IPS-18a (cell line): ENCODE measurements at regions not wholly inside any gene's neighbourhood (a gene's known extent, or its start where the extent isn't known, plus 50 kb on each side); places are given as distances from the start of the nearest gene placed in this dataset.

ENCODE experiments used
- H3K27ac ChIP-seq: one replicate; pipeline ENCODE4 v1.5.1; 2013; ENCODE audit warnings: low read length
- H3K27me3 ChIP-seq: one replicate; pipeline ENCODE4 v1.6.1; 2013; ENCODE audit warnings: mild to moderate bottlenecking, low read length; ENCODE audit not compliant: control insufficient read depth, insufficient read depth
- H3K36me3 ChIP-seq: one replicate; pipeline ENCODE4 v1.6.1; 2013; ENCODE audit warnings: low read depth, low read length; ENCODE audit not compliant: control insufficient read depth
- H3K4me1 ChIP-seq: one replicate; pipeline ENCODE4 v1.6.1; 2013; ENCODE audit warnings: low read depth, low read length; ENCODE audit not compliant: control insufficient read depth
- H3K4me3 ChIP-seq: one replicate; pipeline ENCODE4 v1.5.1; 2013; ENCODE audit warnings: low read length
- H3K9ac ChIP-seq: one replicate; pipeline ENCODE4 v1.6.1; 2013; ENCODE audit warnings: mild to moderate bottlenecking, low read length, moderate library complexity
- H3K9me3 ChIP-seq: one replicate; pipeline ENCODE4 v1.6.1; 2013; ENCODE audit warnings: low read depth, low read length; ENCODE audit not compliant: control insufficient read depth

DNA sequence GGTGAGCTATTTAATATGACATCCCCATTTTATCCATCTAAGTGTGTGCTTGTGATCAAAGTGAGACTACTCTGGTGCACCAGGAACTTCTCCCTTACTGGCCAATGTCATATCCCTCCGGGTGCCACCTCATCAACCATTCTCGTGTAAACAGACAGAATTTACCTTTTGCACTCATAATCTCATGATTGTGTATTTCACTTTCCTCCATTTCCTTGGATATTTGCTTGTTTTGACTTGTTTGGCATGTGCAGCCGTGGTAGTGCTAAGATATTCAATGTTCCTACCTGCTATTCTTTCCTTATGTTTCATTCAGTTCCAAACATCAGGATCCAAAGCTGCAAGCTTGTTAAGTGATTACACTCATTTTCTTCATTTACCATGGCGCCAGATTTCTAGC is 280.5 kb upstream of the SP8 start:
- no peaks in the 10 kb centered on the region for H3K9me3 ChIP-seq
- H3K36me3 ChIP-seq = no peaks in the 10 kb centered on the region
- H3K9ac ChIP-seq = no peak overlapping the region
- H3K27me3 ChIP-seq = no peaks in the 10 kb centered on the region
- H3K4me3 ChIP-seq = no peak overlapping the region
- no peak overlapping the region for H3K27ac ChIP-seq
- H3K4me1 ChIP-seq = no peaks in the 10 kb centered on the region

DNA sequence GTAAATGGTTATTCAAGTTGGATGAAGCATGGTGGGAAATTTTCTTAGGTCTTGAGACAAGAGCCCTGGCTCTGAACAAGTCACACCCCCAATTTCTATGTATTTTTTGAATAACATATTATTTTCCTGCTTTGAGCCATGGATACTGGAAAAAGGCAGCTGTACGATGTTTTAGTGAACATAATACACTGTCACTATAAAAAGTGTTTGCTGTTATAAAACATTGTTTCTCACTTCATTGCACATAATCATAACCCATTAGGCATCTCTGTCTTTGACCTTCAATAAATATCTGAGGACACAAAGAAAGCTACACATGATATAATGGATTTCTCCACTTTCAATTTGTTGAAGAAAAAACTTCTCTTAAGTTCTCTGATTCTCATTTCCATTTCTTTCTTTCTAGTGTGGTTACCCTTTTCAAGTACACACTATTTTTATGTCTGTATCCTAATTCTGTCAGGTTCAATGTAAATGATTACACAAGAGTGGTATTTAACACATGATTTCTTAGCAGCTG is 283.9 kb upstream of the SP8 start:
- Histone ChIP-seq H3K4me3 (no peak overlapping the region), H3K36me3 (no peaks in the 10 kb centered on the region), H3K9me3 (no peaks in the 10 kb centered on the region), H3K27me3 (no peaks in the 10 kb centered on the region), H3K9ac (no peak overlapping the region), H3K4me1 (peaks cover 4% of the 10 kb centered on the region), H3K27ac (no peak overlapping the region)

DNA sequence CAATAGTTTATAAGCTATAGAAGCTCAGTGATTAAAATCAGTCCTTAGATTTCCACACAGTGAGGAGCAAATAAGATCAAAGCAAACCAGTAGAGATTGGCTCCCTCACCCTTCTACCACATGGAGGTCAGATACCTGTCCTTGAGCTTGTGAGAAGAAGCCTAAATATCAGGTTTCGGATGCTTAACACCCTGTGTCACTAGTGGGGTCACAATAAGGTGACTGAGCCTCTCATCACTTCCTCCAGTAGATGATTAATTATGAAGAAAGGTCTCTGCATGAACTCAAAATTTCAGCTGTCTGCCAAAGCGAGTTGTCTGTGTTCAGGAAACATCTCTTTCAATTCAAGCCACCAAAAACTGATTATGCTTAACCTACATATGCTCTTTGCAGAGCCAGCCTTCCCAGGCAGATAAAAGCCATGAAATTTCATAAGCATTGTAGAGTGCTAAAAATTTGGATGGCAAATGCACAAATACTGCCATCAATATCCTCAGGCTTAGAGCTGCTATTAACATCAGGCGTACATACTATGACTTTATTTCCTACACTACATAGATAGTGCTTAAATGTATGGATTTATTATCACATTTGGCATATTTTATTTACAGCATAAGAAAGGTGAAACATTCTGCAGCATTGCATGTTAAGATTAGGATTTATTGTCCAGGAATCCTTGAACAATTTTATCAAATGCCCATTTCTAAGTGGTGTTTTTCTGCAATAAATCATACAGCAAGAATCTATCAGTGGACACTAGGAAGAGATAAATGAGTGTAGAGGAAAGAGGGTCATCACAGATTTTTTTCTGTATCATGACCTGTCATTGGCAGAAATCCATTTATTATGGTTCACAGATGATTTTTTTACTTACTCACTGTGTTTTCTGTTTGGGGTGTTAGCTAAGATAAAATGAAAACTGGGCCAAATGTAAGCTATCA is 285.1 kb upstream of the SP8 start:
- no peaks in the 10 kb centered on the region for H3K9me3 ChIP-seq
- no peaks in the 10 kb centered on the region for H3K27me3 ChIP-seq
- no peak overlapping the region for H3K27ac ChIP-seq
- H3K4me3 ChIP-seq = no peak overlapping the region
- peaks cover 11% of the 10 kb centered on the region for H3K4me1 ChIP-seq
- H3K9ac ChIP-seq = no peak overlapping the region
- H3K36me3 ChIP-seq = no peaks in the 10 kb centered on the region

DNA sequence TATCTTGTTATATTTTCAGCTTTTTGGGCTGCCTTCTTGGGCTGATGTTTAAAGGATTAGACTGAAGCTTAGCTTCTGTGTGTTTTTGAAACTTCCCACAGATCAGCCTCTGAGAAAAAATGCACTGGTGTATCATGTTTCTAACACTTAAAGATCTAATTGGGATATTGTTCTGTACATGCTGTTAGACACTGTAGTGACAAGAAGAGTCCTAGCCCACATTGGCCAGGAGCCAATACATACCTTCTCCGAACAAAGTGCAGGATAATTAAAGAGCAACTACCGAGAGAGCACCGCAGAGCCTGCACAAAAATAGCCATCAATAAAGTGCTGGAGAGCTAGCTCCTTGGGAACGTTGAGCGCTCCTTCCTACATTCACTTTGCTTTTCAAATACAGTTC is 289.4 kb upstream of the SP8 start:
- Histone ChIP-seq H3K4me1 (peaks cover 14% of the 10 kb centered on the region), H3K36me3 (no peaks in the 10 kb centered on the region), H3K27ac (no peak overlapping the region), H3K27me3 (no peaks in the 10 kb centered on the region), H3K9ac (no peak overlapping the region), H3K4me3 (no peak overlapping the region), H3K9me3 (no peaks in the 10 kb centered on the region)

DNA sequence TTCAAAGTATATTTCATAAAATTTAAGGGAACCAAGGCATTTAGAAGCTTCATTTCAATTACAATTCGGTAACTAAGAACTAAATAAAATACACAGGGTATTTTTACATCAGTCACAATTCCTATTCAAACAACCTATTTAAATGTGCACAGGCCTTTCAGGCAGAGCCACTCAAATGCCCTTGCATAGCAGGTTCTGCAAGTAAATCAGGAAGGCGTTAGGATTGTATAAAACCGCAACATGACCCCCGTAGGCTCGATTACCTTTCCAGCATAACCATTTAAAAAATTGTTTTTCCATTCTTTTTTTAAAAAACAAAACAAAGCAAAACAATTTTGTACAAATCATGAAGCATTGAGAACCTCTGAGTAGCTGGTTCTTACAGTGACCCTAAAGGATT is 289.9 kb upstream of the SP8 start:
- Histone ChIP-seq H3K9ac (no peak overlapping the region), H3K36me3 (no peaks in the 10 kb centered on the region), H3K27me3 (no peaks in the 10 kb centered on the region), H3K9me3 (no peaks in the 10 kb centered on the region), H3K4me1 (peaks cover 14% of the 10 kb centered on the region), H3K4me3 (no peak overlapping the region), H3K27ac (no peak overlapping the region)

DNA sequence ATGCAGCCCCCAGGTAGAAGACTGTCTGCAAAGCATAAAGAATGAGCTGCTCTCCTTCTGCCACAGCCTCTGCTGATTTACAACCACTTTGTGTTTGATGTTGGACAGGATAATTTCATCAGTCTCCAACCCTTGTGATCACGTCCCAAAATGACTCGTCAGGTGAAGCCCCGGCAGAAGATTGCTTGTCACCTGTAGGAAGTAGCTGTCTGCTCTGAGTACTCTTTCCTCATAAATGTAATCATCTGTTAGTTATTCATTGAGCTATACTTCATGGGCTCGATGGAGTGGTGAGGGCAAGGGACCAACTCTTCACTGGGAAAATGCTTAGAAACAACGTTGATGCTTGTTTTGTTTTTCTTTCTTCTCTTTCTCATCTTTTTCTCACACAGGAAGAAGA is 290.9 kb upstream of the SP8 start:
- Histone ChIP-seq H3K9me3 (no peaks in the 10 kb centered on the region), H3K4me3 (no peak overlapping the region), H3K27me3 (no peaks in the 10 kb centered on the region), H3K4me1 (peaks cover 14% of the 10 kb centered on the region), H3K36me3 (no peaks in the 10 kb centered on the region), H3K9ac (no peak overlapping the region), H3K27ac (no peak overlapping the region)

DNA sequence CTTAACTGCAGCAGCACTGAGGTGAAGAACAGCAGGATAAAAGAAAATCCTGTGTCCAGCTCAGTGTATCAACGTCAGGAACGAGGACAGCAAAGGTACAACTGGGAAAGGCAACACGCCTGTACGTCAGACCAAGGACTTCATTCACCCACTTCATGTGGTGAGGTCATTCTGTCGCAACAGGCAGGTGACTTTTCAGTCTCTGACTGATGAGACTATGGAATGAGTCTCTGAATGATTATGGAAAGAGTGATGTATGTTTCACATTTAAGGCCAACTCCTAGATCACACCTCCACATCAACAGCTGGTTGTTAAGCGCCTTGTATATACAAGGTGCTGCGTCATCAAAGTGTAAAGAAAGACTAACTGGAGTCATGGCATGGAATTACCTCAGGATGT is 297.6 kb upstream of the SP8 start:
- no peaks in the 10 kb centered on the region for H3K9me3 ChIP-seq
- H3K9ac ChIP-seq = no peak overlapping the region
- H3K4me1 ChIP-seq = no peaks in the 10 kb centered on the region
- no peaks in the 10 kb centered on the region for H3K27me3 ChIP-seq
- H3K27ac ChIP-seq = no peak overlapping the region
- no peaks in the 10 kb centered on the region for H3K36me3 ChIP-seq
- no peak overlapping the region for H3K4me3 ChIP-seq

DNA sequence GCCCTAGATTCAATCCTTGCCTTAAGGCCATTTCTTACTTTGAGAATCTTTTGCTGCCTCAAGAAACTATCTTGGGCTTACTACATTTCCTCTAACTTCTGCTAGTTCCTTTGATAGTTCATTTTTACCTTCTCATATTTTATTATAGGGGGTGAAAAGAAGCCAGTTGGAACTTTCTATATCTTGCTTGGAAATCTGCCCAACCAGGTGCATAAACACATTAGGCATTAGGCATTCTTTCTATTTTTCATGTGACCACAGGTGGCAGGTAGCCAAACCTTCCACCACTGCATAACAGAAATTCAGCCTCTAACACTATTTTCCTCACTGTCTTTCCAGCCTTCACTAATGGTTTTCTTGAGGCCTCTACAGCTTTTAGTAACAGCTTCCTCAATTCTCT is 300.0 kb upstream of the SP8 start:
- no peaks in the 10 kb centered on the region for H3K9me3 ChIP-seq
- H3K27ac ChIP-seq = no peak overlapping the region
- no peaks in the 10 kb centered on the region for H3K27me3 ChIP-seq
- no peaks in the 10 kb centered on the region for H3K4me1 ChIP-seq
- no peaks in the 10 kb centered on the region for H3K36me3 ChIP-seq
- H3K4me3 ChIP-seq = no peak overlapping the region
- no peak overlapping the region for H3K9ac ChIP-seq

DNA sequence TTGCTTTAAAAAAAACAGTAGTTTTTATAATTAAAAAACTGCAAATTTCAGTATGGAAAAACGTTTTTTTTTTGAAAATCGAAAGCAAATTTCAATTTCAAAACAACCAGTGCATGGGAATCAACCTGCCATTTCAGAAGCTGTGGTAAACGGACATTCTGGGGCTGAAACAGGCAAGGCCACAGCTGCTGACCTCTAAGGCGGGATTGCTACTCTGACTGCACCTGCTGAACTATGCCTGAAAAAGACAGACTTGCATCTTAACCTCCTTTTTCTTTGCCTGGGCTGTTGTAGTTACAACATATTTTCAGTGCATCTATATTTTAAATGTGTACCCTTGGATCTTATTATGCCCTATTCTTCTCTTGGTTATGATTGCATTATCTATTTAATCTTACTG is 303.0 kb upstream of the SP8 start:
- Histone ChIP-seq H3K36me3 (no peaks in the 10 kb centered on the region), H3K27me3 (no peaks in the 10 kb centered on the region), H3K4me1 (no peaks in the 10 kb centered on the region), H3K9ac (no peak overlapping the region), H3K27ac (no peak overlapping the region), H3K4me3 (no peak overlapping the region), H3K9me3 (no peaks in the 10 kb centered on the region)

DNA sequence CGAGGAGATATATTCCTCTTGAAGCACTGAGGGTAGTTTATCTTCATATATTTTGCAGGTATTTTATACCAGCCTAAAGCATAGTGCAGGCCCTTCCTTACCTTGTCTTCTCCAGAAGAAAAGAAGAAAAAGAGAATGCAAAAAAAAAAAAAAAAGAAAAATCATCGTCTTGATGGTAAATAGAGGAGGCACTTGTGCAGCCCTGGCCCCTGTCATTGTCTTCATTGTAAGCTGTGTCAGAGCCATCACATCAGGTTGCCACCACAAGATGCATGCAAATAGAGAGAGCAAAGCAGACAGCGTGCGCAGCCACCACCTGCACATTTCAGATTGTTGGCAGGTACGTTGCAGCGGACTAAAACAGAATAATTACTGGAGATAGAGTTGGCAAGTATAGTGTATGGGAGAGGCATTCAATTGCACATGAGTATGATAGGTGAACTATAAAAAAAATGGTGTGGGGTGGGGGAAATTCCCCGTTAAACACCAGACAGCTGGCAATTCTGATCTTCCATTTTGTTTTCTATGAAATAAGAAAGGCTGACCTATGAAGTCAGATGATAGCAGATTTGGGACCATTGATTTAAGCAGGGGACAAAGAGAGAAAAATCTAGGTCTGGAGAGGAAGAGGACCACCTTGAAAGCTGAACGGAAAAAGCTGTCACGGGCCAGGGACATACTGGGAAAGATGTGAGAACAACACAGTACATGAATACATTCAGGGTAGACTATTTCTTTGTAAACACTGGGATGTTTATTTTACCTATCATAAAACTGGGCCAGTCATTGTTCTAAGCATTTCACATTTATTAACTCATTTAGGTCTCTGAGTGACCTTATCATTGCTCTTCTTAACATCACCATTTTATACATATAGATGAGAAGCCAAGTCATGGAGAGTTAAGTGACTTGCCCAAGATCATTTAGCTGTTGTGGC is 306.3 kb upstream of the SP8 start:
- Histone ChIP-seq H3K36me3 (no peaks in the 10 kb centered on the region), H3K9me3 (no peaks in the 10 kb centered on the region), H3K4me1 (no peaks in the 10 kb centered on the region), H3K27ac (no peak overlapping the region), H3K9ac (no peak overlapping the region), H3K27me3 (no peaks in the 10 kb centered on the region), H3K4me3 (no peak overlapping the region)

DNA sequence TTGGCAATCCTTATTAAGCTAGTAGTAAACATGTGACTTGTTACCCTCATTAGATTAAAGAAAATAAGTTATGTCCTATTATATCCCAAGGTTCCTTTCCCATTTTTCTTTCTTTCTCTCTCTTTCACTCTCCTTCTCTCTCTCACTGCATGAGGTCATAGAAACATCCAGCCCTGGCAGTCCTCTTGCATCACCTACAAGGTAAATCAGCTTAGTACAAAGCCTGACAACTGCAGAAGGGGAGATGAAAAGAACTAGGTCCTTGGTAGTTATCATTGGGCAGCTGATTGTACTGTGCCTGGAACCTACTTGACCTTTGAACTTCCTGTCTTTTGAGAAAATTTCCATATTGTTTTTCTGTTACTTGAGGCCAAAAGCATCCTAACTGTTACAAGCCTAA is 307.9 kb upstream of the SP8 start:
- no peaks in the 10 kb centered on the region for H3K9me3 ChIP-seq
- H3K27me3 ChIP-seq = no peaks in the 10 kb centered on the region
- no peaks in the 10 kb centered on the region for H3K36me3 ChIP-seq
- H3K4me1 ChIP-seq = no peaks in the 10 kb centered on the region
- no peak overlapping the region for H3K4me3 ChIP-seq
- no peak overlapping the region for H3K9ac ChIP-seq
- no peak overlapping the region for H3K27ac ChIP-seq
